T-helper 1 cell treated with Interleukin-12 subunit alpha and Interleukin-12 subunit beta and Interleukin-4 antibody, amounts not matched to agents 30 ng/mL and 1 ng/mL, for 36 hours (primary cell): ENCODE measurements at regions not wholly inside any gene's neighbourhood (a gene's known extent, or its start where the extent isn't known, plus 50 kb on each side); places are given as distances from the start of the nearest gene placed in this dataset.
"Not testable (repeated sequence)": the region's sequence is repeated elsewhere in the genome, so short reads cannot be mapped to it uniquely, and the experiment has no call there.

Experiments used
- intact Hi-C: fragments of 100-400 bp; cut with micrococcal nuclease; formaldehyde crosslinking; loops from one replicate; pipeline ENCODE4 v1.15.1; 2024

GRCh38 chr17:30714825-30715622 is 109.5 kb downstream of the CRLF3 start:
- intact Hi-C loops = loop anchor here (2.0 to 10.0 kb wide), 6 partner anchors 16 to 598 kb away; partner anchors contain the start of genes CPD and NSRP1

GRCh38 chr17:30713805-30714204 is 110.7 kb downstream of the CRLF3 start:
- intact Hi-C loops = loop anchor here (2.0 to 10.0 kb wide), 3 partner anchors 15 to 339 kb away; partner anchors contain the start of gene CPD

GRCh38 chr17:30712859-30713258 is 111.6 kb downstream of the CRLF3 start:
- intact Hi-C loops = loop anchor here (10.0 kb wide), 2 partner anchors 58 to 338 kb away; partner anchors contain the start of gene CPD

GRCh38 chr17:30711626-30712507 is 112.6 kb downstream of the CRLF3 start:
- intact Hi-C loops = loop anchor here (10.0 kb wide), 2 partner anchors 57 to 337 kb away; partner anchors contain the start of gene CPD

- intact Hi-C loops = loop anchor here (10.0 kb wide), 2 partner anchors 56 to 336 kb away; partner anchors contain the start of gene CPD
These were observed 113.3 kb downstream of the CRLF3 start for GRCh38 chr17:30711176-30711575.

GRCh38 chr17:30710276-30711088 is 114.0 kb downstream of the CRLF3 start:
- intact Hi-C loops = loop anchor here (10.0 kb wide), 2 partner anchors 56 to 336 kb away; partner anchors contain the start of gene CPD

GRCh38 chr17:30709561-30710275 is 114.8 kb downstream of the CRLF3 start:
- intact Hi-C loops = loop anchor here (10.0 kb wide), 2 partner anchors 55 to 335 kb away; partner anchors contain the start of gene CPD

GRCh38 chr17:30709096-30709495 is 115.4 kb downstream of the CRLF3 start:
- intact Hi-C loops = not testable (repeated sequence)

- intact Hi-C loops = not testable (repeated sequence)
These were observed 116.0 kb downstream of the CRLF3 start for GRCh38 chr17:30708241-30709078.

GRCh38 chr17:30707724-30708240 is 116.7 kb downstream of the CRLF3 start:
- intact Hi-C loops = not testable (repeated sequence)

GRCh38 chr17:30706461-30707335 is 117.8 kb downstream of the CRLF3 start:
- intact Hi-C loops = not testable (repeated sequence)

GRCh38 chr17:30706004-30706403 is 118.5 kb downstream of the CRLF3 start:
- intact Hi-C loops = not testable (repeated sequence)

GRCh38 chr17:30701498-30701989 is 122.9 kb downstream of the CRLF3 start:
- intact Hi-C loops = no loop called here

- intact Hi-C loops = not testable (repeated sequence)
These were observed 123.7 kb downstream of the CRLF3 start for GRCh38 chr17:30700833-30701232.

GRCh38 chr17:30697619-30698460 is 126.7 kb downstream of the CRLF3 start:
- intact Hi-C loops = loop anchor here (2.0 kb wide), 1 partner anchor 17 kb away; no protein-coding TSS in a partner anchor

- intact Hi-C loops = no loop called here
These were observed 128.3 kb downstream of the CRLF3 start for GRCh38 chr17:30696234-30696633.
